Tibial nerve (tissue), 3 donors: ENCODE measurements at regions not wholly inside any gene's neighbourhood (a gene's known extent, or its start where the extent isn't known, plus 50 kb on each side); places are given as distances from the start of the nearest gene placed in this dataset.

Experiments used
- CTCF ChIP-seq, 5 experiments: fragments of 200-600 bp in 3 of 5; fragments of 450-650 bp in 2 of 5; sonication (generic) in 3 of 5; IDR thresholded peaks; one replicate each; pipeline ENCODE4 v1.5.1; 2016 to 2019; ENCODE audit warnings: antibody characterized with exemption in 5 of 5, mild to moderate bottlenecking in 3 of 5, moderate library complexity in 2 of 5
- POLR2A ChIP-seq, 2 donors: fragments of 450-650 bp; IDR thresholded peaks; one replicate each; pipeline ENCODE4 v1.6.1; 2017; ENCODE audit warnings: antibody characterized with exemption in 2 of 2, mild to moderate bottlenecking in 2 of 2, moderate library complexity in 2 of 2

GRCh38 chr6:154596701-154597100, 86.2 kb upstream of the CNKSR3 start:
- TF ChIP-seq CTCF (IDR thresholded peaks at IDR 0.05) (no peak), POLR2A (IDR thresholded peaks at IDR 0.05) (no peak)
